ENCODE measurements at regions not wholly inside any gene's neighbourhood (a gene's known extent, or its start where the extent isn't known, plus 50 kb on each side); places are given as distances from the start of the nearest gene placed in this dataset.

DNA sequence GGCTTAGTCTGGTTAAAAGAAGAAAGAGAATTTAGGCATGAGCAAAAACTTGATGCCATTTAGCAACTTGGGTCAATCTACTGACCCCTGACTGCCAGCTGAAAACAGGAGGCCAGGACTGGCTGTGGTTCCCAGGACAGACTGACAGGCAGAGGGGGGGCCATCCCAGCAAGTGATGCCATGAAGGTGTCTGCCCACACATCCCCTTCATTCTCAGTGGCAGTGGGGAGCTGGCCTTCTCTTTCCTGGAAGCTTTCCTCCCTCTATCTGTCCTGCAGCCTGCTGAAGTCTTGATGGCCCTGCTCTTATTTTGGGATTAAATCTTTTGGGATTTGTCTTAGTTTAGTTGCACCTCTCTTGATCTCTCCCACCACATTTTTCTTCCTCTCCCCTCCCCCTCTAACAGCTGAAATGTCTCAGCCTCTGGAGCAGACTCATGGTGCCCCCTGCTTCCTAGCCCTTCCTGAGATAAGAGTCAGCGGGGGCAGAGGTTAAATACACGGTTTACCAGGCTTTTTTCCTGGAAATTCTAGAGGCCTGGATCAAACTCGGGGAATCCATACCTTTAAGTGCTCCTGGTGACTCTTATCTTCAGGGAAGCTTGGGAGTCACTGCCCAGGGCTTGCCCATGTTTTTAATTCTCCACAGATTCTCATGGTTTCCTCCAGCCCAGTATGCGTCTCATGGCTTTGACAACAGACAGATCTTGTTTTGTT is 99.5 kb upstream of the TSPAN2 start:
- no peak for DNase-seq (ENCODE audit: low read depth)
- no peak overlapping the region for H3K4me3 ChIP-seq (ENCODE audit: low read depth, low read length)
- no peak for TF ChIP-seq CTCF (conservative IDR thresholded peaks at IDR 0.05; ENCODE audit: low read depth, low read length)

DNA sequence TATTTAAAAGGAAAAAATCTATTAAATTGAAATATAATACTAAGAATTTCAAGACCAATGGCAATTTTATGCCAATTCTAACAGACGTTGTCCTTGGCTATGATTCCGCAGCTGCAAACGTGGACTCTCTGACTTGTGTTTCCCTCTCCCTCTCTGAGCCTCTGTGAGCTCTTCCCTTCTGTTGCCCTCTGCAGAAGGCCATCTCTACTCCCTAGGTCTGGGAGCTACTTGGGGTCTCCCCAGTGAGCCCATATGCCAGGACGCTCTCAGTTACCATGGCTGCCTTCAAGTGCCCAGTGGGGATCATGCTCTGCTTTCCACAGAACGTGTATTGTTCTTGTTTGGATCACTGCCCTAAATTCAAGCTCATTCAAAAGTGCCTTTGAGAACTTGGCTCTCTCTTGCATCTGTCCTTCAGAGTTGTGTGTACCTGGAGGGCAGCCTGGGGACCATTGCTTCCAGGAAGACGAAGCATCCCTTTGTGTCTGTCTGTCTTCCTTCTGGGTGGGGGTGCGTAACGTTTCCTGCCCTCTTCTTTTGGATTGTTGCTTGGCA is 97.5 kb upstream of the TSPAN2 start:
- H3K4me3 ChIP-seq (ENCODE audit: low read depth, low read length): no peak overlapping the region
- no peak for DNase-seq (ENCODE audit: low read depth)
- no peak for TF ChIP-seq CTCF (conservative IDR thresholded peaks at IDR 0.05; ENCODE audit: low read depth, low read length)

GRCh38 chr1:115185336-115185735 is 96.0 kb upstream of the TSPAN2 start:
- DNase-seq (ENCODE audit: low read depth): no peak
- TF ChIP-seq CTCF (conservative IDR thresholded peaks at IDR 0.05; ENCODE audit: low read depth, low read length): no peak

GRCh38 chr1:115184951-115185331 is 95.6 kb upstream of the TSPAN2 start:
- no peak for TF ChIP-seq CTCF (conservative IDR thresholded peaks at IDR 0.05; ENCODE audit: low read depth, low read length)
- peak; percentile 45 for DNase-seq (ENCODE audit: low read depth)
- H3K4me3 ChIP-seq (ENCODE audit: low read depth, low read length): no peak overlapping the region

More at GRCh38 chr1:115185336-115185735, 96.0 kb upstream of the TSPAN2 start:
- no peak overlapping the region for H3K4me3 ChIP-seq (ENCODE audit: low read depth, low read length)

GRCh38 chr1:115184260-115184950 is 95.1 kb upstream of the TSPAN2 start:
- peak; percentile 7 for TF ChIP-seq CTCF (conservative IDR thresholded peaks at IDR 0.05; ENCODE audit: low read depth, low read length)
- no peak for DNase-seq (ENCODE audit: low read depth)
- no peak overlapping the region for H3K4me3 ChIP-seq (ENCODE audit: low read depth, low read length)

- no peak overlapping the region for H3K4me3 ChIP-seq (ENCODE audit: low read depth, low read length)
- DNase-seq (ENCODE audit: low read depth): no peak
- TF ChIP-seq CTCF (conservative IDR thresholded peaks at IDR 0.05; ENCODE audit: low read depth, low read length): no peak
Measured at GRCh38 chr1:115183721-115184259, 94.5 kb upstream of the TSPAN2 start.

Measured in choroid plexus epithelial cell (primary cell).